ENCODE measurements at regions not wholly inside any gene's neighbourhood (a gene's known extent, or its start where the extent isn't known, plus 50 kb on each side); places are given as distances from the start of the nearest gene placed in this dataset.

- no peaks in the 10 kb centered on the region for H3K9me3 ChIP-seq
- intact Hi-C loops (cut with DNase I; ENCODE audit: low total_unique reads), result no loop called here
- no peak for DNase-seq (ENCODE audit: low spot score in 2 of 2)
- H3K27ac ChIP-seq, result no peak overlapping the region
- H3K36me3 ChIP-seq, result no peaks in the 10 kb centered on the region
- peaks cover 0 to 3% of the 10 kb centered on the region in 2 donors for H3K4me1 ChIP-seq
- TF ChIP-seq, protein P1, sequence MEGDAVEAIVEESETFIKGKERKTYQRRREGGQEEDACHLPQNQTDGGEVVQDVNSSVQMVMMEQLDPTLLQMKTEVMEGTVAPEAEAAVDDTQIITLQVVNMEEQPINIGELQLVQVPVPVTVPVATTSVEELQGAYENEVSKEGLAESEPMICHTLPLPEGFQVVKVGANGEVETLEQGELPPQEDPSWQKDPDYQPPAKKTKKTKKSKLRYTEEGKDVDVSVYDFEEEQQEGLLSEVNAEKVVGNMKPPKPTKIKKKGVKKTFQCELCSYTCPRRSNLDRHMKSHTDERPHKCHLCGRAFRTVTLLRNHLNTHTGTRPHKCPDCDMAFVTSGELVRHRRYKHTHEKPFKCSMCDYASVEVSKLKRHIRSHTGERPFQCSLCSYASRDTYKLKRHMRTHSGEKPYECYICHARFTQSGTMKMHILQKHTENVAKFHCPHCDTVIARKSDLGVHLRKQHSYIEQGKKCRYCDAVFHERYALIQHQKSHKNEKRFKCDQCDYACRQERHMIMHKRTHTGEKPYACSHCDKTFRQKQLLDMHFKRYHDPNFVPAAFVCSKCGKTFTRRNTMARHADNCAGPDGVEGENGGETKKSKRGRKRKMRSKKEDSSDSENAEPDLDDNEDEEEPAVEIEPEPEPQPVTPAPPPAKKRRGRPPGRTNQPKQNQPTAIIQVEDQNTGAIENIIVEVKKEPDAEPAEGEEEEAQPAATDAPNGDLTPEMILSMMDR (IDR thresholded peaks at IDR 0.05), result no peak
- TF ChIP-seq POLR2A (IDR thresholded peaks at IDR 0.05), result no peak
- no peak for TF ChIP-seq POLR2AphosphoS5 (IDR thresholded peaks at IDR 0.05)
- H3K27me3 ChIP-seq, result no peaks in the 10 kb centered on the region
- H3K4me3 ChIP-seq, result no peak overlapping the region
Measured at GRCh38 chr6:169340395-169340794, 86.7 kb upstream of the THBS2 start.

DNA sequence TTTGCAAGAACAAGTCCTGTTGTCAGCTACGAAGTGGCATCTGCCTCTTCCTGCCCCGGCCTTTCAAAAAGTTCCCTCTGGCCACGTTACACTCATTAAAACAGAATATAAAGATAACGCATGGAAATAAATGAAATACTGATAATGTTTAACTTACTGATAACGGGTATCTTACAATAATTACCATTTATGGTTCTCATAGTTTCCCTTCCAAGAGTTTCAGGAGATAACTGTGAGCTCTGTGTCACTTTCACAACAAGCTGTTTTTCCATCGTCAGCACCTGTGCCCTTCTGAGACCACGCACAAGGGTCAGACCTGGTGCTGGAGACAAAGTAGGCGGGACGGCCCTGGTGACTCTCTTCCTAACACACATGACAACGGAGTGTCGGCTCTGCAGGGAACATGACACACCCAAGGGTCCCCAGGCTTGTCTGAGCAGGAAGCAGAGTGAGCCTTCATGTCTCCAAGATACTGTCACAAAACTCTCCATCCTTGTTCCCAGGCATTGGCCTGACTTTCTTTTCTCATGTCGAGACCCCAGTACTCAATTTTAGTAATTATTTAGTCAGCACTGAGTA lies 86.2 kb upstream of the THBS2 start:
- Histone ChIP-seq H3K36me3 (no peaks in the 10 kb centered on the region), H3K4me3 (no peak overlapping the region), H3K9me3 (no peaks in the 10 kb centered on the region), H3K27ac (no peak overlapping the region), H3K27me3 (no peaks in the 10 kb centered on the region), H3K4me1 (peaks cover 0 to 3% of the 10 kb centered on the region in 2 donors)
- no peak for DNase-seq (ENCODE audit: low spot score in 2 of 2)
- intact Hi-C loops (cut with DNase I; ENCODE audit: low total_unique reads), result no loop called here
- TF ChIP-seq POLR2AphosphoS5 (IDR thresholded peaks at IDR 0.05), result no peak
- no peak for TF ChIP-seq POLR2A (IDR thresholded peaks at IDR 0.05)
- TF ChIP-seq, protein P1 (IDR thresholded peaks at IDR 0.05), result no peak

GRCh38 chr6:169339025-169339424 lies 85.4 kb upstream of the THBS2 start:
- Histone ChIP-seq H3K27me3 (no peaks in the 10 kb centered on the region), H3K36me3 (no peaks in the 10 kb centered on the region), H3K9me3 (no peaks in the 10 kb centered on the region), H3K4me1 (peaks cover 0 to under 1% of the 10 kb centered on the region in 2 donors), H3K27ac (no peak overlapping the region), H3K4me3 (no peak overlapping the region)
- no peak for DNase-seq (ENCODE audit: low spot score in 2 of 2)
- intact Hi-C loops (cut with DNase I; ENCODE audit: low total_unique reads), result no loop called here
- TF ChIP-seq POLR2A (IDR thresholded peaks at IDR 0.05), result no peak
- no peak for TF ChIP-seq POLR2AphosphoS5 (IDR thresholded peaks at IDR 0.05)
- TF ChIP-seq, protein P1 (IDR thresholded peaks at IDR 0.05), result no peak

DNA sequence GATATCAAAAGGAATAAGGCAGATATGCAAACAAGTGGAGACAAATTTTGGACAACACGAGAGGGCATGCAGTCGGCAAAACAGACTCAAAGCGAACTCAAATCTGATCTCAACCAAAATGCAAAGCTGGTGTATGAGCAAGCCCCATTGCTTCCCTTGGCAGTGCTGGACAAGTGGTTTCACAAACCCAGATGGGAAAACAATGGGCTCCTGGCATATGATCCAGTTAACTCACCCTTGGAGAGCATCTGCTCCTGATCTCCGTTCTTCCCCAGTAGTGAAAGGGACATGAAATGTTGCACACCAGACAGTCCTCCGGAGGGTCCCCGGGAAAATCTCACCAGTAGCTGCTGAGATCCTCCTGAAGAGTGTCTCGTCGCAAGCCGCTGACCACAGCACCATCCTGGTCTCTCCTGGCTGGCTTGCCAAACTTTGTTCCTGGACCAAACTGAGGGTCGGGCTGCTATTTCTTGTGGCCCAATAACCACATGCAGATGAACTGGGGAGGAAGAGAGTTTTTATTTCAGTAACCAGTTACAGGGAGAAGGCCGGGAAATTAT lies 84.3 kb upstream of the THBS2 start:
- DNase-seq (ENCODE audit: low spot score in 2 of 2), result no peak
- intact Hi-C loops (cut with DNase I; ENCODE audit: low total_unique reads), result no loop called here
- no peaks in the 10 kb centered on the region for H3K36me3 ChIP-seq
- no peak overlapping the region for H3K27ac ChIP-seq
- no peaks in the 10 kb centered on the region for H3K27me3 ChIP-seq
- TF ChIP-seq, protein P1 (IDR thresholded peaks at IDR 0.05), result no peak
- TF ChIP-seq POLR2A (IDR thresholded peaks at IDR 0.05), result no peak
- no peak for TF ChIP-seq POLR2AphosphoS5 (IDR thresholded peaks at IDR 0.05)
- no peak overlapping the region for H3K4me3 ChIP-seq
- no peaks in the 10 kb centered on the region for H3K9me3 ChIP-seq
- no peaks in the 10 kb centered on the region for H3K4me1 ChIP-seq

DNA sequence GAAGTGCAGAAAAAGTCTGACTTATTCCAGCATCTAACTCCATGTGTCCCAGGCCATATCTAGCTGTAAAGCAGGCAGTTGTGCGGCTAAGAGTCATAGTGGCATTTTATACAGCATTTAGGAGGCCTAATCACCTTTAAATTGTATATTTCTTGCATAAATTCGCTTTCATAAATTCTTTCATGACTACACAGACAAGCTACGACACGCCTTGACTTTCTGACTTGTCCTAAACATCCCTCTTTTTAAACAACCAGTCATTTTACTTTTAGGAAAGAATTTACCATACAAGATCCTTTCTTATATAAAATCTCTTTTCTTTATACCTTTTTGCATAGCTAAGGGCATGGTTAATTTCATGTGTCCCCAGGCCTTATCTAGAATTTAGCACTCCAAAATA lies 81.7 kb upstream of the THBS2 start:
- no peak overlapping the region for H3K4me3 ChIP-seq
- intact Hi-C loops (cut with DNase I; ENCODE audit: low total_unique reads), result no loop called here
- H3K9me3 ChIP-seq, result no peaks in the 10 kb centered on the region
- TF ChIP-seq POLR2AphosphoS5 (IDR thresholded peaks at IDR 0.05), result no peak
- no peak for TF ChIP-seq POLR2A (IDR thresholded peaks at IDR 0.05)
- TF ChIP-seq, protein P1 (IDR thresholded peaks at IDR 0.05), result no peak
- H3K27ac ChIP-seq, result no peak overlapping the region
- H3K36me3 ChIP-seq, result no peaks in the 10 kb centered on the region
- no peak for DNase-seq (ENCODE audit: low spot score in 2 of 2)
- no peaks in the 10 kb centered on the region for H3K27me3 ChIP-seq
- no peaks in the 10 kb centered on the region for H3K4me1 ChIP-seq
